Fibroblast of skin of back (primary cell): ENCODE measurements at regions not wholly inside any gene's neighbourhood (a gene's known extent, or its start where the extent isn't known, plus 50 kb on each side); places are given as distances from the start of the nearest gene placed in this dataset.

Source experiments
- DNase-seq: peaks from one replicate; pipeline ENCODE4 v3.0.0-alpha.2; 2013

DNA sequence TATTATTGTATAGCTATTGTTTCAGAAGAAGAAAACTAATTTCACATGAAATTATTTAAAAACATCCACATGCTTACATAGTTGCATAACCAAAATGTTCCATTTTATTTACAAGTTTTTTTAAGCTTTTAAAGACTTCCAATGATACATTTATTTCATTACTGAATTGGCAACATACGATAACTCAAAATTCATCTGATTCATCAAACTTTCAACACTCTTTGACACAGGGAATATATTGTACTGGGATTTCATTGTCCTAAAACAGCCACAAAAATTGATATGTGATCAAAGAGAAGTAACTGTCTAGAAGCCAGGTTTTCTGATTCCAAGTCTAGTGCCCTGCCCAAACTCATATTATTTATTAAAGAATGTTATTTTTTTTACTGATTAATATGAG is 131.4 kb upstream of the USP24 start:
- no peak for DNase-seq

DNA sequence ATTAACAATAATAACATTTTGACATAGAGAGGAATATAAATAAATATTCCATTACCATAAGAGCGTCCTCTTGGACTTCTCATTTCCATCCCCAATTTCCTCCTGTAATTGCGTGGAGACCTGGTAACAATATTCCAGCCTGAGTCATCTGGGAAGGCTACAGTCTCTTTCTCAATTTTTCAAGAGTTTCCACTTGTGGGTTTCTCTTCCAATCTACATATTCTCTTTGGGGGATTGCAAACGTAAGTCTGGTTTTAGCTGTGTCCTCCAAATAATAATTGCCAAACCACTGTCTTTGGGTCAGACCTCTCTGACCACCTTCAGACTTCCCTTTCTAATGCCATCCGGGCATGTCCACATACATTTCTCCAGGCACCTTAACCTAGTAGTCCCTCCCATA is 124.5 kb upstream of the USP24 start:
- no peak for DNase-seq

DNA sequence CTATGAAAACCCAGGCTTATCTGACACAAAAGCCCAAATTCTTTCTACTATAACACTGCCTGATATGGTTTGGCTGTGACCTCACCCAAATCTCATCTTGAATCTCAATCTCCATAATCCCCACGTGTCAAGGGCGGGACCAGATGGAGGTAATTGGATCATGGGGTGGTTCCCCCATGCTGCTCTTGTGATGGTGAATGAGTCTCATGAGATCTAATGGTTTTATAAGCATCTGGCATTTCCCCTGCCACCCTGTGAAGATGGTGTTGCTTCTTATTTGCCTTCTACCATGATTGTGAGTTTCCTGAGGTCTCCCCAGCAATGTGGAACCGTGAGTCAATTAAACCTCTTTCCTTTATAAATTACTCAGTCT is 123.3 kb upstream of the USP24 start:
- DNase-seq = no peak

DNA sequence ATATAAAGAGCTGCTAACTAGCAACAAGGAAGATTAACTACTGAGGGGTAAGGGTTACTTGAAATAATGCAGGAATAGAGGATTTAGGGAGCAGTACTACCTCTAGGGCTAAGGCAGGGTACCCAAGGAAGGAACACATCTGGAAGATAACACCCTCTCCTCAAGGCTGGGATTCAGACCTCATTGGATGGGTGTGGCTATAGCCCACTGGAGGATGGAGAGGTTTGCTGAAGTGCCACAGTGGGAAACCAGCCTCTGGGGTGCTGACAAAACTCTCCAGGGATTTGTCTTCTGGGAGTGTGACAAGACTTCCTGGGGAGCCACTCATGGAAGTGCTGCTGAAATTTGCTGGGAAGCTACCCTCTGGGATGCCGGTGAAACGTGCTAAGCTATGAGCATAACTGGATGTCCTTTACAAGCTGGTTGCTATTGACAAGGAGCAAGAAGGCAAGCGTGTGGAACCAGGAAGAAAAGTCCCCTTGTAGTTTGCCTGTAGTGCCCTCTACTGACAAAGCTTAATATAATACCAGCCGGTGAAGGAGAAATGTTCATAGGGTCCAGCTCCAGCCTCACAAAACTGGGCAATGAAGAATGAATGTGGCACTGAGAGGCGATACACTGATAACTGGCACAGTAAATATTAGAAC is 122.8 kb upstream of the USP24 start:
- DNase-seq = peak; percentile 66

DNA sequence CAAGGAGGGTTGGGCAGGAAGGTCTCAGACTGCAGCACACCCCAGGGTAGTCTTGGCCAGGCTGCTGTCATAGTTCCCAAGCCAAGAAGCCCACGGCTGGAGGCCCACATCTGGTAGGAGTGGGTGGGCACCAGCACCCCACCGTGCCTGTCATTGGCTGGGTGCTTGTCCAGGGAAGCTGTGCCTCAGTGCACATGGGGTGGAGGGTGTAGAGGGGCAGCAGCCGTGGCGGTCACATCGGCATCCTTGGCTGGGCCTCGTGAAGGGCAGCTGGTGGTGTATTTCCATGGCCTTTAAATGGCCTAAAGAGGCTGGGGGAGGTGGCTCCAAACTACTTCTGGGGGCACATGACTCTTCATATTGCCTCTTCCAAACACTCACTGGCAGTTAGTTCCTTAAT is 119.6 kb upstream of the USP24 start:
- DNase-seq = no peak

DNA sequence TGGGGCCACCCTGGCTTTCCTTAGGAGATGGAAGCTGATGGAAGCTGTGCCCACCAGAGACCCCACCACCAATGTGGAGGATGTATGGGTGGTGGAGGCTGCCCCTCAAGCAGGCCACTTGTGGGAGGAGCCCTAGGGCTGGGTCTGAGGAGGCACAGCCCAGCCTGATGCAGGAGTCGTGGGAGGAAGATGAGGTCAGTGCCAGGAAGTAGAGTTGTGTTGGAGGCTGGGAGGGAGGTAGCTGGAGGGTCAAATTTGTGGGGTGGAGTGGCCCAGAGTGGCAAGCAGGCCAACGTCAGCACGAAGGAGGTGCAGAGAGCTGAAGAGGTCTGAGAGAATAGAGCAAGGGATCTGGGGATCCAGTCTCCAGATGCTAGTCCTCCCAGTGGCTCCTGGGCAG is 119.0 kb upstream of the USP24 start:
- no peak for DNase-seq

DNA sequence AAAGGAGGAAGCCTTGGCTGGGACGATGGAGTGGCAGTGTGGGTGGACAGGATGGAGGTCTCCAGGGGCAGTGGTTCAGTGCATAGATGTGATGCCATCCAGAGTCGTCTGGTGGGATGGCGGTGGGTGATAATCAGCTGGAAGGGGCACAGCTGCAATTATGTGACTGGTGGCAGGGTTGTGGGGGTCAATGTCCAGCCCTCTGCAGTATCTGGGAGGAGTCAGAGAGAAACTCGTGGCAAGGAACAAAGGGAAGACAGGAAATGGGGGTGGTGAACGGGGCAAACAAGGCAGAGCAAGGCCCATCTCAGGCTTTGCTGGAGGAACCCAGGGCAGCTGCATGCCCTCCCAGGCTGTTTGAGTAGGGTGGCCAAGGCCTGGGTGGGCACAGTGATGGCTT is 118.3 kb upstream of the USP24 start:
- no peak for DNase-seq

DNA sequence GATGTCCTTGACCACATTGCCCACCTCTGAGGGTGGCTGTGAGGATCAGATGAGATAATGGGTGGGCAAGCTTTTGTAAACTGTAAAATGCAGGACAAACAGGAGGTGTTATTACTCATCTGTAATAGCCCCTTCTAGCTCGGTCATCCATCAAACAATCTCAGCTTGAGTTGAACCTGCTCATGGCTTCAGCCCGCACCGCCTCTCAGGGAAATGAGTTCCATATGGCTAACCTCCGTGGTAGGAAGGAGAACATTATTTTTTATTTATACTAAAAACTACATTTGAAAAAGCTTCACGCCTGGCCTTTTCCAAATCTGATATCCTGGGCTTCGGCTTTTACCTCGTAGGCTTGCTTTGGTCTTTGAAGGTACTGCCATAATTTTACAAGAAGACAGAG is 116.2 kb upstream of the USP24 start:
- DNase-seq = peak; percentile 26

DNA sequence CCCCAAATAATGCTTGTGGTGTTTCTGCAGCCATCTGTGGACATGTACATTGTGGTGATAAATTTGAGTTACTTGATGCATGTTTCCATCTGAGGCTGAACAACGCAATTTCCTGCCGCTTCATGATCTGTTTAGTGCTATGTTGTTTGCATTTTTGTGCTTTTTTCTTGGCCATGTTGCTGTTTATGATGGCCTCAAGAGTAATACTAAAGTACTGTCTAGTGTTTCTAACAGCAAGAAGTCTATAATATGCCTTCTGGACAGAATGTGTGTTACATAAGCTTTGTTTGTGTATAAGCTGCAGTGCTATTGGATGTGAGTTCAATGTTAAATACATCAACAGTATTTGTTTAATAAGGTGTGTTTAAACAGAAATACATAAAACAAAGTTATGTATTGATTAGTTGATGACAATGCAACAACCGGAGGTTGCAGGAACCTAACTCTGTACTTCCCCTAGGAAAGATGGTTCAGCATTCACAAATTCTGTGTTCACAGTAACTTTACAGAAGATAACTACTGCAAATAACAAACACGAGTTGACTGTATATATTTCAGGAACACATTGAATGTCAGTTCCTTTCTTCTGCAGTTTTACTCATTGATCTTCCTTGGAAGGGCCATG is 114.8 kb upstream of the USP24 start:
- no peak for DNase-seq

DNA sequence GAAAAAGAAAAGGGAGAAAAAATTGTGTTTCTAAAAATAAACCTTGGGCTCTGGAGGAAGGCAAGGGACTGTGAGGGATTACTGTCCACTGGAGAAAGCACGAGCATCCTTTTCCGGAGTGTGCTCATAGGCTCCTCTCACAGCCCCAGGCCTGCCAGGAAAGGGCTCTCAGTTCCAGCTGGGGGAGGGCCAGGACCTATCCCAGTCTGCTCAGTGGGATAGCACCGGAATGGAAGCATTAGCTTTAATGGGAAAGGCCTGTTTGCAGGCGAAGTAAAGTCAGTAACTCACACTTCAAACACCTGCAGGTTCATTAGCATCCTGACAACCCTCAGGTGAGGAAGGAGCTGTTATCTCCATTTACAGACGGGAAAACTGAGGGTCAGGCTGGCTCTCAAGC is 113.9 kb upstream of the USP24 start:
- no peak for DNase-seq

DNA sequence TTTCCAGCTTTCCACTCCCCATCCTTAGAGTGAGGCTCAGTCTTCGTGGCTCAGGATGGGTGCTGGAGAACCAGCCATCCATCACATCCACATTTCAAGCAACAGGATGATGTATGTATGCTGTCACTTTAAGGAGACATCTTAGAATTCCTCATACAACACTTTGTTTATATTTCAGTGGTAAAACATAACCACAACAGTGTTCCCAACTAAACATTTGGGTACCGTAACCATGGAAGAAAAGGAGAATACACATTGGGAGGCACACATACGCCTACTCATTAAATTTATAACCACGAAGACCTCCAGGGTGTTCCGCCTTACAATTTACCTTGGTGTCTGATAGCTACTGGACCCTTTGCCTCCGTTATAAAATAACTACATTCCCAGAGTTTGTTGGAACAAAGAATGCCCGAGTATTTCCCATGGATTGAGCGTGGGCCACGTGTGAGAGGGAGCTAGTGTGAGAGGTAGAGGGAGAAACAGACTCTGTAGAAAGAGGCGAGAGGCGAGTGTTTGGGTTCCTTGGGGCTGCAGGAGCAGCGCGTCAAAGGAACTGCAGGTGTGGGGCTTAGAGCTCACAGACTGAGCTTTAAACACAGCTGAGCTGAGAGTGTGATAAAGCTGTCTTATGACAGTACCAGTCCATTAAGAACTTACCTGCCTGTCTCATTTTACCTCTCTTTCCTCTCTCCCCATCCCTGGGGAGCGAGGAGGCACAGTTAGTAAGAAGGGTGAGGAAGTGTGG is 111.5 kb upstream of the USP24 start:
- DNase-seq = peak; percentile 15

DNA sequence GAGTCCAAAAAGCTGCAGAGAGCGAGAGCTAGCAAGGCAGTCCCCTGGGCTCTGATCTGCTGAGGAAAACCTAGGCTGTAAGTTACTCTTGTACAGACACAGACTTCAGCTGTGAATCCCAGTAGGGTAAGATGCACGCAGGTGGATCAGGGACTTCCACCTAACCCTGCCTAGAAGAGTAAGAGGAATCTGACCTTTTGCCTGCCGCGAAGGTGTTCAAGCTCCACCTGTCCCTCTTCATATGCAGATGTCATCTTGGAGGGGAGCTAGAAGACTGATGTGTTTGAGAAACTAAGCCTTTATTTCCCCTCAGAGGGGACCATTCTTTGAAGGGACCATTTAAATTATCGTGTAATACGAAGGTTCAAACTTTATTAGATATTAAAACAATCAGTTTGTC is 108.6 kb upstream of the USP24 start:
- no peak for DNase-seq

DNA sequence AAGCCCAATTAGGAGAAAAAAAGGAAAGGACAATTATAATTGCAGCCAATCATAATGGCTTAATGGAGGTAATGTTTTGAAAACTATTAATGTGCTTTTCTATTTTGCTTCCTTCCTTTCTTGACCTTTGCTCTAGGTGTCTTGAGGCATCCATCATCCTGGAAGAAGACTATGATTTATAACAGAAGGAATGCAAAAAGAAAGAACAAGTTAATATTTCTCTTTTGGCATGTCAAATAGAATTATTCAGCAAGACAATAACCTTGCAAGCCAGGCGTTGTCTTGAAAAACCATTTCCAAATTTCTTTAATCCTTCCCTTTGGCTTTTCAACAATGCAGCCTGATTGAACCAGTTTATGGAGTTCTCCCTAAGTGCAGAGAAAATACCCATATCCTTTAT is 107.7 kb upstream of the USP24 start:
- DNase-seq = no peak

DNA sequence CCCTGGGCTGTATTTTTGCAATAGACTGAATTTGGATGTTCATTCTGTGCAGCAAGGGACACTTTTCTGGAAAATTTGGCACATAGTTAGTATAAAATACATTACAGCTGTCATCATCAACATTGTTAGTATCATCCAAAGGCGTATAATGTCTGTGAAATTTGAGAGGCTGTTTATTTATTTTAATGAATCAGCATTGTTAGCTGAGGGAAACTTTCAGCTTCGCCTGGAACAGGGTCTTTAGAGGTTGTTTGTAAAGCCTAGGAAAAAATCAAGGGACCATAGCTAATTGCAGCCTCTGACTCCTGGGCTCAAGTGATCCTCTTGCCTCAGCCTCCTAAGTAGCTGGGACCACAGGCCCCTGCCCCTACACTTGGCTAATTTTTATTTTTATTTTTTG is 106.8 kb upstream of the USP24 start:
- DNase-seq = peak; percentile 62

DNA sequence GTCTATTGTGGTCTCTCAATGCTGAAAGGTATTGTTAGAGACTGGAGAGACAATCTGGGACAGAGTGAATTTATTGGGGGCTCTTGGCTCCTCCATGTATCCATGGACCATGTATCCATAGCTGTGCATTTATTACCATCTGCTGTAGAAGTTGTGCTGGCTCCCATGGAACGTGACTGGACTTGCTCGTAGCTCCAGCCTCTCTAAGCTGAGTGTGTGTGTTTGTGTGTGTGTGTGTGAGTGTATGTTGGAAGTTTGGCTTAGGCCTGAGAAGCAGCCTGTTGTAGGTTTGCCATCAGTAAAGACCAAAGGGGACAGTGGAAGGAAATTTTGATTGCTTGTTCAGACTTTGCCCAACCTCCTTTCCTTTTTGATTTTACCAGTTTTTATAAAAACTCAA is 105.7 kb upstream of the USP24 start:
- DNase-seq = no peak

DNA sequence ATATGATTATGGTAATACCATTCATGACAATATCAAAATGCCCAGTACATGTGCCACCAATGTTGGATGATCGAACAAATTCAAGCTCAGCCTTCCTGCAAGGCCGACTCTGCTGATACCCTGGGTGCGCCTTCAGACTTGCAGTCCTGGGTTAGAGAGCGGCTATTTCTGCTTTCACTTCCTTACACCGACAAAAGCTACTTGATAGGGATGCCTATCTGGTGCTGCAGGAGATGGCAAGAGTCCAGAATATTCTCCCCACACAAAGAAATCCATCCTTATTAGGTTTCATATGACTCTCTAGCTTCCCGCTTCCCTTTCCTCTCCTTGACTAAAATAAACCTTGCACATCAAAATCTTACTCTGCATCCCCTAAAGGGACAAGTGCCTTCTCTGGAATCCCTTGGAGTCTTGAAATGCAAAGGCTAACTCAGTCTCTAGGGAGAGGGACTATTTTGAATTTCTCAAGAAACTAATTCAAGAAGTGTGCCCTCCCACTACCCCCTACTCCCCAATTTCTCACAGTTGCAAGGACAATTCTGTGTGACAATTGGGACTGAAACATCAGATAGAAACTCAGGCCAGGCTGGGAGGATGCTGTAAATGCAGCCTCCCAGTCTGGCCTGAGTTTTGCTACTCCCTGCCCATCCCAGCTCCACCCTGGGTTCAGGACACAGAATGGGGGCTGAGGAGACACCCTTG is 103.1 kb upstream of the USP24 start:
- peak; percentile 27 for DNase-seq

DNA sequence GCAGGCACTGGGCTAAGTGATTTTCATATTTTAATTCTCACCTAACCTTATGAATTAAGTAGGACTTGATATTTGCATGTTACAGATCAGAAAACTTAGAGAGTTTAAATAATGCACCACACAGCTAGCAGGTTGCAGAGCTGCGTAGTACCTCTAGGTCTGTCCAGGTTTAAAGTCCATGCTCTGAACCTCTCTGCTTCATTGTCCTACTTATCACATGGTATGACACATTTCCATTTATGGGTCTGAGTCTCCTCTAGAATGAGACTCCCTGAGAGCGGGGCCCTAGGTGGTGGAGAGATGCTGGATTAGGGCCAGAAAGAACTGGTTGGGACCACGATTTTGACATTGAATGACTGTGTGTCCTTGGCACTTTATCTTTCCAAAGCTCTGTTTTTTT is 102.5 kb upstream of the USP24 start:
- no peak for DNase-seq

DNA sequence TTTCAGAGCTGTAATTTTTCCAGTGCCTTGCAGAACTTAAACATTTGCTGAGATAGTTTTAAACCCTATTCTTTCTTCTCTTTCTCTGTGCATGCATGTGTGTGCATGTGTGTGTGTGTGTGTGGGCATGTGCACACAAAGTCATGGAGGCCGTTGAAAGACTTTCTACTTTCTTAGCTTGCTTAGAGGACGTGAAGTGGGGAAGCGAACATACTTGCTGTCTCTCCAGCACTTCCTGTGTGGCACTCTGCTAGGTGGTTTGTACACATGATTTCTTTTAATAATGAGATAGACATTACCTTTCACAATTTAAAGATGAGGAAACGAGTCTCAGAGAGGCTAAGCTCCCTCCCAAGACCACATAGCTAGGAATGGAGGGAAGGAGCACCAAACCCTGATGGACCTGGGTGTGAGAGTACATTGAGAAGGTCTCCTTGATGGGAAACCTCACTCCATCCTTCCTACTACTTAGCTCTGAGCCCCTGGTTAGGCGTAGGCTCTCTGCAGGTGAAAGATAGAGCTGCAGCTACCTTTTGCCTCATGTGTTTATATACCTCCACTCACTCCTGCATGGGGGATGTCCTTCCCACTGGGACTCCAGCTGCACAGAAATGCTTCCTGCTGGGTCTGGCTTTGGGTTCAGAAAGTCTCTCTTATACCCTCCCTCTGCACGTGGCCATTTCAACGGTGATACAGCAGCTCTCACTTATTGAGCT is 101.9 kb upstream of the USP24 start:
- DNase-seq = no peak

DNA sequence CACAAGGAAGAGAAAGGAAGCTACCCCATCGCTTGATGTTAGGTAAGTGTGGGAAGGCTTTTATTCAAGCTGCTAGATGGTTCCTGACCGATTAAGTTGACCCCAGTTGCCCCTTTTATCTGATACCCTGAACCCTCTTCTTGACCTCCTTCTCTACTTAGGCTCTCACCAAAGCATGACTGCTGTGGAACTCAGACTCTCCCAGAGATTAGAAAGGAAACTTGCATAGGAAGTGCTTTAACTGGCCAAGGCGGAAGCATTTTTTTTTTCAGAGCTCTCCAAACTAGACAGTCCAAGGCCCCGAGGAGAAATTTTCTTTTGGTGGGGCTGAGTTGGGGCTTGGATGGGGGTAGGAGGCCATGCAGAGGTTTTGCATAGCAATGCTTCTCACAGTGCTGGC is 101.3 kb upstream of the USP24 start:
- no peak for DNase-seq

DNA sequence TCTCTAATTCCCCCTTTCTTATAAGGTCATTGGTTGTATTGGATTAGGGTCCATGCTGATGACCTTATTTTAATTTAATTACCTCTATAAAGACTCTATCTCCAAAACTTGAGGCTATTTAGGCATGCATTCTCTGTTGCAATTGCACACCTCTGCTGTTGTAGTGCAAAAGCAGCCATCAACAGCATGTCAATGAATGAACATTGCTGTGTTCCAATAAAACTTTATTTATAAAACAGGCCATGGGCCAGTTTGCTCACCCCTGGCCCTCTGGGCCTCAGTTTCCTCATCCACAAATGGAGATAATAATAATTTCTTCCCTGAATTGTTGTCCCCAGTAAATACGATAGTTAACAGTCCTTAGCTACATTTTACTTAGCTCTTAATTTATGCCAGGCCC is 100.4 kb upstream of the USP24 start:
- no peak for DNase-seq

DNA sequence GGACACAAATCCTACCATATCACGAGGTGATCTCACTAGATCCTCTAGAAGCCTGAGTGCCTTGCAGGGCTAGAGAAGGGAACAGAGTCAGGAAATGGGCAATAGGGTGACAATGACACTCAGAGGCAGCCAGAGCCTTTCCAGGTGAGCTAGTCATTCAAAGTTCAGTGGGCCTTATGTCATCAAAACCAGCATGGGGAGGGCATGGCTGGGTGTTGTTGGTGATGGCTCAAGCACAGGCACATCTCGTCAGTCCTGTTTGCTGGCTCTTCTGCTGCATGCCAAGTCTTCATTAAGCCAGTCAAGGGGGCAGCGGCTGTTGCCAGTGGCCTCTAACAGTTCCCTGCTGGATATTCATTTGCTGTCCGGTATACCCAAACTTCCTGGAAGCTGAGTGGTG is 99.6 kb upstream of the USP24 start:
- no peak for DNase-seq

DNA sequence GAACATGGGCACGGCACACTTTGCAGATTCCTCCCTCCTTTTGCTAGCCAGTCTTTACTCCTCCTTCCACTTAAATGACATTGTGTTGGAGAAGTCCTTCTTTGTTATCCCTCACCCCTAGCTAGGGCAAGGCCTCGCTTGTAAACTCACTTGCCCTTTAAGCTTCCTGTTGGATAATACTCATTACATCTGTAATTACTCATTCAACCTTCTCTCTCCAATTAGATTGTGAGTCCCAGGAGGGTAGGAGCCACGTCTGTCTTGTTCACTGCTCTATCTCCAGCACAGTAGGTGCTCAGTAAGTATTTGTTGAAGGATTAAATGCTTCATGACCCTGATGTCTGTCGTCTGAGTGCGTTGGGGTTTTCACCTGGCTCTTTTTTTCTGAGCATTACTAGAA is 98.7 kb upstream of the USP24 start:
- no peak for DNase-seq

DNA sequence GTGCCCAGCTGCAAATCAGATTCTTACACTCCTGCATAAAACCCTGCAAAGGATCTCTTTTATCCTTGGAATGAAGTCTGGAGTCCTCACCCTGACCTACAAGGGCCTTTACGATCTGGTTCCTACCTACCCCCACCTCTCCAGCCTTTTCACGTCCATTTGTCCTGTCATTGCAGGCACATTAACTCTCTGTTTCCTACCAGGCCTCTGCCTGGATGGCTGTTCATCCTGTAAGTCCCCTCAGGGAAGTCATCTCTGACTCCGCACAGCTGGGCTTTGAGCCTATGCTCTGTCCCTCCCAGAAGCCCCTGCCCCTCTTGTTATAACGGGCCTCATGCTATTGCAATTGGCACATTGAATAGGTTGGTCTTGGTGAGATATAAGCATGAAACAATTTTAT is 96.8 kb upstream of the USP24 start:
- no peak for DNase-seq
